ENCODE measurements at regions not wholly inside any gene's neighbourhood (a gene's known extent, or its start where the extent isn't known, plus 50 kb on each side); places are given as distances from the start of the nearest gene placed in this dataset. TPM values are rescaled to one million over a fixed set of nuclear protein-coding genes. Genes with fewer than 3 reads are reported as not detected.

Small RNA genes in the stretch of these regions (microRNA-seq; reads per million reads assigned to microRNA genes)
- gene MIR297 (ENCODE audit: insufficient read depth in 1 of 2, insufficient read length in 1 of 2, unreplicated experiment in 1 of 2) (0 reads per million in 2 experiments), gene RNU6-289P (ENCODE audit: insufficient read depth, insufficient read length) (not detected)

Small RNA genes in the stretch of these regions (small RNA-seq; reads per million reads assigned to genes)
- gene MIR297 (0 reads per million in 5 experiments), gene RNU6-289P (0 reads per million in 5 experiments)

Measured in IMR-90 (cell line).